GM12878 (cell line): ENCODE measurements at regions not wholly inside any gene's neighbourhood (a gene's known extent, or its start where the extent isn't known, plus 50 kb on each side); places are given as distances from the start of the nearest gene placed in this dataset.

Experiments used
- ATAC-seq: fragments of 200-7000 bp; cut with Tn5 transposase; 3 replicates; pipeline ENCODE4 v1.9.1; 2020; ENCODE audit warnings: mild to moderate bottlenecking, moderate library complexity
- BruUV-seq: library from RNA; stranded (reverse); fragments of 400-500 nt; replicated peaks from 2 replicates; lab custom pipeline; 2021; lab: Mats Ljungman, UMichigan
- CTCF ChIA-PET: fragments of 300-600 bp; sonication (Branson Sonifier 250); formaldehyde crosslinking; extraction: SDS; loops from one replicate; lab custom pipeline; 2021; ENCODE audit warnings: inconsistent platforms; lab: Yijun Ruan, JAX
- POLR2A ChIA-PET: fragments of 350-600 bp; formaldehyde crosslinking; extraction: SDS; loops from one replicate; lab custom pipeline; 2021; ENCODE audit warnings: inconsistent platforms; lab: Charles Lee
- RAD21 ChIA-PET: fragments of 300-600 bp; sonication (Branson Sonifier 250); formaldehyde crosslinking; loops from one replicate; lab custom pipeline; 2023; ENCODE audit warnings: antibody characterized with exemption; ENCODE audit not compliant: unreplicated experiment; lab: Charles Lee
- SMC1A ChIA-PET: fragments of 300-600 bp; sonication (Branson Sonifier 250); formaldehyde crosslinking; loops from one replicate; lab custom pipeline; 2023; ENCODE audit not compliant: unreplicated experiment, uncharacterized antibody; lab: Charles Lee
- DNase-seq: peaks from one replicate; pipeline ENCODE4 v3.0.0-alpha.2; 2011; ENCODE audit warnings: low read depth, low spot score
- FAIRE-seq: peaks from 3 replicates; lab custom pipeline; 2011; peaks lifted over from hg19 to GRCh38; lab: Jason Lieb, UNC
- H2AFZ ChIP-seq: 2 replicates; pipeline ENCODE4 v1.6.0; 2011; ENCODE audit warnings: low read depth, low read length, control low read depth; ENCODE audit not compliant: control insufficient read depth
- H3K27ac ChIP-seq: 2 replicates; pipeline ENCODE4 v1.5.1; 2011; ENCODE audit warnings: control low read depth; ENCODE audit not compliant: control insufficient read depth, insufficient read depth
- H3K27me3 ChIP-seq, 2 experiments: replicated peaks in 1 of 2; 2 replicates each; pipeline versions ENCODE4 v1.6.0 to v1.6.1; 2011; ENCODE audit warnings: low read length in 1 of 2; ENCODE audit not compliant: control insufficient read depth in 2 of 2, insufficient read depth in 2 of 2
- H3K36me3 ChIP-seq, 2 experiments: 2 replicates each; pipeline ENCODE4 v1.5.1; 2011; ENCODE audit warnings: low read length in 1 of 2; ENCODE audit not compliant: control insufficient read depth in 2 of 2, insufficient read depth in 2 of 2
- H3K4me1 ChIP-seq: 2 replicates; pipeline ENCODE4 v1.6.1; 2011; ENCODE audit warnings: mild to moderate bottlenecking, low read length, moderate library complexity, mixed read lengths; ENCODE audit not compliant: control insufficient read depth, insufficient read depth
- H3K4me2 ChIP-seq: 2 replicates; pipeline ENCODE4 v1.6.0; 2011; ENCODE audit warnings: control low read depth; ENCODE audit not compliant: control insufficient read depth, insufficient read depth
- H3K4me3 ChIP-seq: fragments of 200-600 bp; sonication (generic); 2 replicates; pipeline ENCODE4 v1.5.1; 2016
- H3K79me2 ChIP-seq: 2 replicates; pipeline ENCODE4 v1.6.0; 2011; ENCODE audit warnings: low read length; ENCODE audit not compliant: control insufficient read depth, insufficient read depth
- H3K9ac ChIP-seq: 2 replicates; pipeline ENCODE4 v1.8.0; 2011; ENCODE audit warnings: low read length, control low read depth, mixed read lengths; ENCODE audit not compliant: control insufficient read depth, insufficient read depth
- H3K9me3 ChIP-seq: replicated peaks from 3 replicates; pipeline ENCODE4 v1.5.1; 2011; ENCODE audit warnings: mild to moderate bottlenecking, low read length; ENCODE audit not compliant: control insufficient read depth, insufficient read depth
- H4K20me1 ChIP-seq: 2 replicates; pipeline ENCODE4 v1.6.0; 2011; ENCODE audit not compliant: control insufficient read depth, insufficient read depth
- IRF5 ChIP-seq: fragments of 450-650 bp; IDR thresholded peaks from 2 replicates; pipeline ENCODE4 v1.6.1; 2017; ENCODE audit warnings: borderline replicate concordance
- NFXL1 ChIP-seq: fragments of 450-650 bp; IDR thresholded peaks from 2 replicates; pipeline ENCODE4 v1.6.1; 2017; ENCODE audit warnings: antibody characterized with exemption, mild to moderate bottlenecking, borderline replicate concordance
- RCOR1 ChIP-seq: conservative IDR thresholded peaks from 2 replicates; pipeline ENCODE4 v1.6.1; 2012; ENCODE audit warnings: low read depth, low read length, improper control_type of control experiment
- SMAD1 ChIP-seq: fragments of 450-650 bp; IDR thresholded peaks from 2 replicates; pipeline ENCODE4 v1.6.1; 2018; ENCODE audit warnings: mild to moderate bottlenecking, low read depth; ENCODE audit not compliant: partially characterized antibody
- SPI1 ChIP-seq: IDR thresholded peaks from 2 replicates; pipeline ENCODE4 v1.6.1; 2011; ENCODE audit warnings: low read depth, mild to moderate bottlenecking, low read length, moderate library complexity, borderline replicate concordance; ENCODE audit not compliant: insufficient read depth
- ZBTB4 ChIP-seq: fragments of 450-650 bp; formaldehyde crosslinking; IDR thresholded peaks from 2 replicates; pipeline ENCODE4 v1.4.0; 2022; ENCODE audit warnings: mild to moderate bottlenecking, moderate library complexity
- ZNF687 ChIP-seq: fragments of 450-650 bp; IDR thresholded peaks from 2 replicates; pipeline ENCODE4 v1.6.1; 2017; ENCODE audit warnings: mild to moderate bottlenecking, moderate library complexity
- ZSCAN29 ChIP-seq: fragments of 450-650 bp; IDR thresholded peaks from 2 replicates; pipeline ENCODE4 v1.6.1; 2017; ENCODE audit warnings: mild to moderate bottlenecking, moderate library complexity
- WGBS: methylation state at CpG from one replicate; pipeline ENCODE4 v1.1.6; 2016; ENCODE audit warnings: low lambda C conversion rate; ENCODE audit not compliant: insufficient replicate concordance, insufficient coverage; ENCODE audit errors: missing lambda C conversion rate; 5-methylcytosine and 5-hydroxymethylcytosine counted together
- in situ Hi-C: fragments of 300-500 bp; cut with MboI; formaldehyde crosslinking; loops from 9 replicates; pipeline ENCODE4 v1.14.3; 2018; ENCODE audit warnings: mixed read lengths
- intact Hi-C: fragments of 100-400 bp; cut with micrococcal nuclease; formaldehyde crosslinking; loops from one replicate; pipeline ENCODE4 v1.14.2; 2022; ENCODE audit not compliant: unreplicated experiment

- Histone ChIP-seq H3K9ac (no peak overlapping the region), H4K20me1 (no peaks in the 10 kb centered on the region), H3K4me1 (no peaks in the 10 kb centered on the region), H3K36me3 (no peaks in the 10 kb centered on the region), H3K27ac (no peak overlapping the region), H3K4me2 (no peak overlapping the region), H3K4me3 (no peak overlapping the region), H3K9me3 (no peaks in the 10 kb centered on the region), H3K79me2 (no peaks in the 10 kb centered on the region), H2AFZ (no peak overlapping the region), H3K27me3 (no peaks in the 10 kb centered on the region)
- in situ Hi-C loops = no loop called here
- ATAC-seq (no peak), DNase-seq (no peak), FAIRE-seq (no peak)
- BruUV-seq = no TSS peak
- WGBS = 68% methylated on average over 7 of the region's 7 CpGs
- SMC1A ChIA-PET = no interaction called here
- POLR2A ChIA-PET = no interaction called here
- TF ChIP-seq ZSCAN29 = no peak
- TF ChIP-seq RCOR1 = no peak
- no peak for TF ChIP-seq IRF5
- TF ChIP-seq ZBTB4 (CRISPR knock-in tag) = no peak
- TF ChIP-seq ZNF687 = no peak
- TF ChIP-seq NFXL1 = no peak
- no peak for TF ChIP-seq SMAD1
- no peak for TF ChIP-seq SPI1
- intact Hi-C loops = no loop called here
- CTCF ChIA-PET = no interaction called here
- RAD21 ChIA-PET = no interaction called here
Measured at GRCh38 chr13:107097916-107098315, 530.0 kb upstream of the ARGLU1 start.
